Neural cell (in vitro differentiated cells): ENCODE measurements at regions not wholly inside any gene's neighbourhood (a gene's known extent, or its start where the extent isn't known, plus 50 kb on each side); places are given as distances from the start of the nearest gene placed in this dataset.

Experiments
- H2AFZ ChIP-seq: fragments of 200-600, 300-800 bp; sonication (generic), shearing (Covaris generic); 2 replicates; pipeline ENCODE4 v1.6.0; 2014; ENCODE audit warnings: low read depth, mild to moderate bottlenecking, antibody characterized with exemption, low read length, moderate library complexity
- H3F3A ChIP-seq: fragments of 200-600 bp; shearing (Covaris generic); 2 replicates; pipeline ENCODE4 v1.6.1; 2016; ENCODE audit warnings: mild to moderate bottlenecking, moderate library complexity, mixed read lengths, antibody characterized with exemption, low read length; ENCODE audit not compliant: insufficient read depth, poor library complexity, severe bottlenecking
- H3K27ac ChIP-seq: fragments of 200-600, 300-800 bp; sonication (generic), shearing (Covaris generic); 2 replicates; pipeline ENCODE4 v1.5.1; 2014; ENCODE audit warnings: mild to moderate bottlenecking, low read length, moderate library complexity
- H3K27me3 ChIP-seq: fragments of 300-800, 200-600 bp; sonication (generic), shearing (Covaris generic); 2 replicates; pipeline ENCODE4 v1.6.0; 2014; ENCODE audit warnings: mild to moderate bottlenecking, low read depth, low read length, moderate library complexity; ENCODE audit not compliant: insufficient read depth
- H3K36me3 ChIP-seq: fragments of 300-800, 200-600 bp; sonication (generic), shearing (Covaris generic); 2 replicates; pipeline ENCODE4 v1.5.1; 2014; ENCODE audit warnings: mild to moderate bottlenecking, antibody characterized with exemption, low read length, moderate library complexity; ENCODE audit not compliant: insufficient read depth
- H3K4me2 ChIP-seq: fragments of 300-800, 200-600 bp; sonication (generic), shearing (Covaris generic); 2 replicates; pipeline ENCODE4 v1.6.0; 2014; ENCODE audit warnings: mild to moderate bottlenecking, low read length
- H3K4me3 ChIP-seq: fragments of 300-800, 200-600 bp; sonication (generic), shearing (Covaris generic); 2 replicates; pipeline ENCODE4 v1.5.1; 2014; ENCODE audit warnings: mild to moderate bottlenecking, low read length, moderate library complexity
- H3K79me2 ChIP-seq: fragments of 200-600 bp; shearing (Covaris generic); replicated peaks from 2 replicates; pipeline ENCODE4 v1.6.0; 2014; ENCODE audit warnings: mild to moderate bottlenecking, low read length, moderate library complexity; ENCODE audit not compliant: insufficient read depth
- H3K9ac ChIP-seq: fragments of 300-800, 200-600 bp; sonication (generic), shearing (Covaris generic); 2 replicates; pipeline ENCODE4 v1.6.1; 2016; ENCODE audit warnings: mild to moderate bottlenecking, low read length, mixed read lengths
- H3K9me2 ChIP-seq: fragments of 200-600 bp; shearing (Covaris generic); 2 replicates; pipeline ENCODE4 v1.6.1; 2016; ENCODE audit warnings: mild to moderate bottlenecking, low read length, mixed read lengths; ENCODE audit not compliant: insufficient read depth
- H3K9me3 ChIP-seq: fragments of 200-600, 300-800 bp; sonication (generic), shearing (Covaris generic); 2 replicates; pipeline ENCODE4 v1.6.1; 2016; ENCODE audit warnings: mild to moderate bottlenecking, mixed run types, low read length, moderate library complexity, mixed read lengths
- H4K20me1 ChIP-seq: fragments of 200-600 bp; shearing (Covaris generic); 2 replicates; pipeline ENCODE4 v1.6.1; 2016; ENCODE audit warnings: mild to moderate bottlenecking, mixed run types; ENCODE audit not compliant: insufficient read depth
- EP300 ChIP-seq: fragments of 450-650 bp; conservative IDR thresholded peaks from 2 replicates; pipeline ENCODE4 v1.6.1; 2014; ENCODE audit warnings: antibody characterized with exemption, mild to moderate bottlenecking, moderate library complexity; ENCODE audit not compliant: poor library complexity, severe bottlenecking
- EZH2 ChIP-seq: fragments of 200-600, 300-800 bp; shearing (Covaris generic), sonication (generic); IDR thresholded peaks from 2 replicates; pipeline ENCODE4 v1.6.1; 2014; ENCODE audit warnings: antibody characterized with exemption, low read length, borderline replicate concordance, mild to moderate bottlenecking; ENCODE audit not compliant: insufficient read depth, poor library complexity, severe bottlenecking
- MXI1 ChIP-seq: fragments of 450-650 bp; conservative IDR thresholded peaks from 2 replicates; pipeline ENCODE4 v1.6.1; 2014; ENCODE audit warnings: antibody characterized with exemption, mild to moderate bottlenecking; ENCODE audit not compliant: poor library complexity, severe bottlenecking
- POLR2AphosphoS5 ChIP-seq: IDR thresholded peaks from 2 replicates; pipeline ENCODE4 v1.6.1; 2012
- RAD21 ChIP-seq: fragments of 450-650 bp; conservative IDR thresholded peaks from 2 replicates; pipeline ENCODE4 v1.6.1; 2014; ENCODE audit warnings: antibody characterized with exemption, mild to moderate bottlenecking, moderate library complexity
- SMC3 ChIP-seq: fragments of 450-650 bp; conservative IDR thresholded peaks from 2 replicates; pipeline ENCODE4 v1.6.1; 2014; ENCODE audit warnings: antibody characterized with exemption, mild to moderate bottlenecking, moderate library complexity; ENCODE audit not compliant: poor library complexity
- TAF1 ChIP-seq: IDR thresholded peaks from 2 replicates; pipeline ENCODE4 v1.6.1; 2012; ENCODE audit warnings: low read depth
- TF ChIP-seq, protein P1 (sequence below): fragments of 450-650 bp; IDR thresholded peaks from 2 replicates; pipeline ENCODE4 v1.5.1; 2014; ENCODE audit warnings: antibody characterized with exemption, mild to moderate bottlenecking, moderate library complexity; ENCODE audit not compliant: poor library complexity, severe bottlenecking
- TF ChIP-seq, protein P2 (sequence below): IDR thresholded peaks from 2 replicates; pipeline ENCODE4 v1.6.1; 2012; ENCODE audit warnings: borderline replicate concordance

DNA sequence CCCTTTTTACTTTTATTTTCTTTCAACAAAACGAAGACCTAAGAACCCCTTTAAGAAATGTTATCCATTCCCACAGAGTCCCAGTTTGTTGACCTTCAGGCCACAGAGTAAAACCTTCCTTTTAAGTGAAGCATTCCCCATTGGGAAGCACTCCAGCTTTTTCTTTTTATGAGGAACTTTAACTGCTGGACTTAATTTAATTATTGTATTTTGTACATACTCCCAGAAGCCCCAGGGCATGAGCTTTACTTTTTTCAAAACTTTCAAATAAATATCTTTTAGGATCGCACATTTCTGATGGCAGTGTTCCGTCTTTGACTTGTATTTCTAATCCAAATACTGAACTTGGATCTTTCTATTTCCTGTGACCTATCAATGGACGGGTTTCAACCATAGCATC lies 68.9 kb downstream of the ZIC5 start:
- Histone ChIP-seq H3K27ac (no peak overlapping the region), H3K4me2 (no peak overlapping the region), H3K36me3 (no peaks in the 10 kb centered on the region), H3K79me2 (no peaks in the 10 kb centered on the region), H3K9ac (no peak overlapping the region), H3K9me3 (no peaks in the 10 kb centered on the region), H2AFZ (no peak overlapping the region), H3K4me3 (no peak overlapping the region), H3K27me3 (no peaks in the 10 kb centered on the region), H4K20me1 (no peaks in the 10 kb centered on the region), H3K9me2 (no peaks in the 10 kb centered on the region), H3F3A (no peaks in the 10 kb centered on the region)
- TF ChIP-seq EZH2 (no peak), POLR2AphosphoS5 (no peak), EP300 (no peak), TAF1 (no peak), MXI1 (no peak), RAD21 (no peak), SMC3 (no peak)
- TF ChIP-seq, protein P1, sequence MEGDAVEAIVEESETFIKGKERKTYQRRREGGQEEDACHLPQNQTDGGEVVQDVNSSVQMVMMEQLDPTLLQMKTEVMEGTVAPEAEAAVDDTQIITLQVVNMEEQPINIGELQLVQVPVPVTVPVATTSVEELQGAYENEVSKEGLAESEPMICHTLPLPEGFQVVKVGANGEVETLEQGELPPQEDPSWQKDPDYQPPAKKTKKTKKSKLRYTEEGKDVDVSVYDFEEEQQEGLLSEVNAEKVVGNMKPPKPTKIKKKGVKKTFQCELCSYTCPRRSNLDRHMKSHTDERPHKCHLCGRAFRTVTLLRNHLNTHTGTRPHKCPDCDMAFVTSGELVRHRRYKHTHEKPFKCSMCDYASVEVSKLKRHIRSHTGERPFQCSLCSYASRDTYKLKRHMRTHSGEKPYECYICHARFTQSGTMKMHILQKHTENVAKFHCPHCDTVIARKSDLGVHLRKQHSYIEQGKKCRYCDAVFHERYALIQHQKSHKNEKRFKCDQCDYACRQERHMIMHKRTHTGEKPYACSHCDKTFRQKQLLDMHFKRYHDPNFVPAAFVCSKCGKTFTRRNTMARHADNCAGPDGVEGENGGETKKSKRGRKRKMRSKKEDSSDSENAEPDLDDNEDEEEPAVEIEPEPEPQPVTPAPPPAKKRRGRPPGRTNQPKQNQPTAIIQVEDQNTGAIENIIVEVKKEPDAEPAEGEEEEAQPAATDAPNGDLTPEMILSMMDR, result no peak
- TF ChIP-seq, protein P2, sequence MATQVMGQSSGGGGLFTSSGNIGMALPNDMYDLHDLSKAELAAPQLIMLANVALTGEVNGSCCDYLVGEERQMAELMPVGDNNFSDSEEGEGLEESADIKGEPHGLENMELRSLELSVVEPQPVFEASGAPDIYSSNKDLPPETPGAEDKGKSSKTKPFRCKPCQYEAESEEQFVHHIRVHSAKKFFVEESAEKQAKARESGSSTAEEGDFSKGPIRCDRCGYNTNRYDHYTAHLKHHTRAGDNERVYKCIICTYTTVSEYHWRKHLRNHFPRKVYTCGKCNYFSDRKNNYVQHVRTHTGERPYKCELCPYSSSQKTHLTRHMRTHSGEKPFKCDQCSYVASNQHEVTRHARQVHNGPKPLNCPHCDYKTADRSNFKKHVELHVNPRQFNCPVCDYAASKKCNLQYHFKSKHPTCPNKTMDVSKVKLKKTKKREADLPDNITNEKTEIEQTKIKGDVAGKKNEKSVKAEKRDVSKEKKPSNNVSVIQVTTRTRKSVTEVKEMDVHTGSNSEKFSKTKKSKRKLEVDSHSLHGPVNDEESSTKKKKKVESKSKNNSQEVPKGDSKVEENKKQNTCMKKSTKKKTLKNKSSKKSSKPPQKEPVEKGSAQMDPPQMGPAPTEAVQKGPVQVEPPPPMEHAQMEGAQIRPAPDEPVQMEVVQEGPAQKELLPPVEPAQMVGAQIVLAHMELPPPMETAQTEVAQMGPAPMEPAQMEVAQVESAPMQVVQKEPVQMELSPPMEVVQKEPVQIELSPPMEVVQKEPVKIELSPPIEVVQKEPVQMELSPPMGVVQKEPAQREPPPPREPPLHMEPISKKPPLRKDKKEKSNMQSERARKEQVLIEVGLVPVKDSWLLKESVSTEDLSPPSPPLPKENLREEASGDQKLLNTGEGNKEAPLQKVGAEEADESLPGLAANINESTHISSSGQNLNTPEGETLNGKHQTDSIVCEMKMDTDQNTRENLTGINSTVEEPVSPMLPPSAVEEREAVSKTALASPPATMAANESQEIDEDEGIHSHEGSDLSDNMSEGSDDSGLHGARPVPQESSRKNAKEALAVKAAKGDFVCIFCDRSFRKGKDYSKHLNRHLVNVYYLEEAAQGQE, result no peak

DNA sequence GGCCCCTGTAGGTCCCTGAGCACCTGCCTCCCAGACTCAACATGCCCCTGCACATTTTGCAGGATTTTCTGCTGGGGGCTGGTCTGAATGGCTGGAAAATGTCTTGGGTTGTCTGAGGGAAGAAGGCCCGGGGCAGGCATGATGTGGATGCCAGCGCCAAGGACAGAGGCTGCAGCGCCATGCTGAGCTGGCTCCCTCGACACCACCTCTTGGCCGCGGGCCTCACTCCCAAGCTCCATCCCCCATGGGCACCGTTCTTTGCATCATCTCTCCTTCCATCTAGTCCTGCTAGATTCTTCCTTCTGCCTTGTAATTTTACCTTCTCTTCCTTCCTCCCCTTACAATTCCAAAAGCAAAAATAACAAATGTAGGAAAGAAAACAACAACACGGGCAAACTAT lies 70.6 kb downstream of the ZIC5 start:
- Histone ChIP-seq H2AFZ (no peak overlapping the region), H3K36me3 (no peaks in the 10 kb centered on the region), H4K20me1 (no peaks in the 10 kb centered on the region), H3K9me2 (no peaks in the 10 kb centered on the region), H3K4me2 (no peak overlapping the region), H3K27ac (no peak overlapping the region), H3K79me2 (no peaks in the 10 kb centered on the region), H3K4me3 (no peak overlapping the region), H3F3A (no peaks in the 10 kb centered on the region), H3K27me3 (no peaks in the 10 kb centered on the region), H3K9me3 (no peaks in the 10 kb centered on the region), H3K9ac (no peak overlapping the region)
- no peak for TF ChIP-seq RAD21
- no peak for TF ChIP-seq EP300
- TF ChIP-seq, protein P1, result no peak
- TF ChIP-seq MXI1, result no peak
- no peak for TF ChIP-seq TAF1
- no peak for TF ChIP-seq POLR2AphosphoS5
- TF ChIP-seq, protein P2, result no peak
- no peak for TF ChIP-seq SMC3
- no peak for TF ChIP-seq EZH2
